ENCODE measurements at regions not wholly inside any gene's neighbourhood (a gene's known extent, or its start where the extent isn't known, plus 50 kb on each side); places are given as distances from the start of the nearest gene placed in this dataset.

DNA sequence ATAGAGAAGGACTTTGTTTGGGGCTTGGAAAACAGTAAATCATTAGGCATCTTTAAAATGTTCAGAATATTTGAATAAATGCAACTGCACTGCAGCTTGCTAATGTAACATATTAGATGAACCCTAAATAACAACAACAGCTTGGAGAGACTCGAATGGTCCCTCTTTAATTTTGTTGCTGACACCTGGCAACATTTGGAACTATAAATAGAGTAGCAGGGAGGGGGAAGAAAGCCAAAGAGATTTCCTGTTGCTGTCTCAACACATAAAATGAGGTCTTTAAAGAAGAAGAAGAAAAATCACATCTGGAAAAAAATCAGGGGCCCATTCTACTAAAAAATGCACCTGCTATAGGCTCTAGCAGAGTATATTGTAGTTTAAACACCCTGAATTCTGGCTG, 49.9 kb upstream of the DPPA4 start:
- Histone ChIP-seq H3K79me1 (ENCODE audit: low read depth, low read length) (no peaks in the 10 kb centered on the region), H3K23me2 (ENCODE audit: low read depth, low read length) (peaks cover 3% of the 10 kb centered on the region; the same call in 1 of the 2 replicates), H3K36me3 (ENCODE audit: control insufficient read depth in 2 of 4, insufficient read depth in 4 of 4, low read length in 3 of 4) (no peaks in the 10 kb centered on the region), H3K4me3 (ENCODE audit: extremely low read depth in 1 of 4, insufficient read depth in 2 of 4, low read depth in 3 of 4, low read length in 4 of 4) (no peak overlapping the region), H4K8ac (ENCODE audit: extremely low read depth, insufficient read depth, low read length) (no peak overlapping the region), H4K91ac (replicated peaks; ENCODE audit: insufficient read length, low read length) (no peak overlapping the region), H3K4ac (replicated peaks; ENCODE audit: insufficient read length, low read depth, low read length) (no peak overlapping the region), H3K27me3 (replicated peaks in 1 of 4; ENCODE audit: control insufficient read depth in 3 of 4, extremely low read depth in 1 of 4, insufficient read depth in 3 of 4, low read length in 3 of 4) (no peaks in the 10 kb centered on the region), H2AK5ac (ENCODE audit: low read depth, low read length) (no peak overlapping the region), H3K9me3 (ENCODE audit: insufficient read depth in 2 of 2, low read depth in 1 of 2, low read length in 1 of 2) (no peaks in the 10 kb centered on the region), H3K14ac (ENCODE audit: insufficient read length) (no peak overlapping the region), H2BK15ac (ENCODE audit: low read length) (no peak overlapping the region), H4K20me1 (replicated peaks in 1 of 2; ENCODE audit: control insufficient read depth in 1 of 2, insufficient read depth in 2 of 2, low read length in 2 of 2) (no peaks in the 10 kb centered on the region), H2BK12ac (ENCODE audit: low read depth, low read length) (no peak overlapping the region), H3K9ac (replicated peaks in 1 of 4; ENCODE audit: extremely low read depth in 1 of 4, low read depth in 3 of 4, low read length in 3 of 4) (no peak overlapping the region), H3K27ac (ENCODE audit: low read depth, low read length) (no peak overlapping the region), H3K56ac (replicated peaks; ENCODE audit: insufficient read length, low read depth, low read length) (no peak overlapping the region), H2BK5ac (ENCODE audit: low read depth, low read length) (no peak overlapping the region), H4K5ac (ENCODE audit: insufficient read length, low read depth, low read length) (no peak overlapping the region), H3K23ac (ENCODE audit: insufficient read length) (no peak overlapping the region), H2BK20ac (ENCODE audit: low read length) (no peak overlapping the region), H3K4me2 (ENCODE audit: insufficient read depth in 1 of 2, low read depth in 2 of 2, low read length in 2 of 2) (no peak overlapping the region), H3K18ac (ENCODE audit: extremely low read depth, low read length) (no peak overlapping the region), H3K4me1 (replicated peaks in 1 of 4; ENCODE audit: control insufficient read depth in 3 of 4, insufficient read depth in 4 of 4, low read length in 3 of 4) (peaks cover 0 to 2% (median under 1%) of the 10 kb centered on the region in 4 experiments; a peak in 2 of 7 replicates), H2AFZ (ENCODE audit: low read length) (no peak overlapping the region), H2BK120ac (replicated peaks; ENCODE audit: low read depth, low read length) (no peak overlapping the region), H3K79me2 (ENCODE audit: control insufficient read depth in 1 of 2, insufficient read depth in 2 of 2, low read length in 2 of 2) (no peaks in the 10 kb centered on the region)
- TF ChIP-seq TAF7 (optimal IDR thresholded peaks at IDR 0.05; ENCODE audit: borderline replicate concordance, low read depth, low read length) (no peak), POLR2A (IDR thresholded peaks at IDR 0.05; ENCODE audit: control extremely low read depth in 1 of 2, low read depth in 2 of 2, low read length in 2 of 2) (no peak), CBX8 (IDR thresholded peaks at IDR 0.05; ENCODE audit: borderline replicate concordance, low read depth, low read length) (no peak), KDM1A (IDR thresholded peaks at IDR 0.05; ENCODE audit: borderline replicate concordance, low read length) (no peak), ATF2 (IDR thresholded peaks at IDR 0.05; ENCODE audit: low read length) (no peak), SUZ12 (IDR thresholded peaks at IDR 0.05; ENCODE audit: low read length) (no peak), MAFK (IDR thresholded peaks at IDR 0.05; ENCODE audit: low read depth, low read length) (no peak), SRF (IDR thresholded peaks at IDR 0.05; ENCODE audit: low read depth, low read length) (no peak), YY1 (IDR thresholded peaks at IDR 0.05; ENCODE audit: low read depth, low read length) (no peak), SP4 (IDR thresholded peaks at IDR 0.05; ENCODE audit: low read length) (no peak), JUN (IDR thresholded peaks at IDR 0.05; ENCODE audit: low read depth, low read length) (no peak)
- DNase-seq (ENCODE audit: low read depth in 1 of 2, low spot score in 2 of 2) (no peak), FAIRE-seq (no peak)
- ChIA-PET POLR2A (ENCODE audit: partially characterized antibody) (interaction anchor here (0.9 to 1.2 kb wide), 4 partner anchors 11 to 54 kb away, joined by 3 to 5 read pairs (median 4); no protein-coding TSS in a partner anchor), CTCF (ENCODE audit: partially characterized antibody) (interaction anchor here (0.6 to 1.6 kb wide), 5 partner anchors 9 to 263 kb away, joined by 3 to 6 read pairs (median 4); no protein-coding TSS in a partner anchor)
- WGBS, 2 experiments (ENCODE audit: extremely low coverage in 1 of 2, insufficient coverage in 1 of 2, insufficient read length in 1 of 2, insufficient replicate concordance in 2 of 2, low coverage in 1 of 2, low lambda C conversion rate in 2 of 2, missing lambda C conversion rate in 1 of 2): 92% methylated on average over 1 of the region's 1 CpG; no CpG with 5 or more reads in 1 of the 2 experiments

All from H1 (cell line).